ENCODE measurements at regions not wholly inside any gene's neighbourhood (a gene's known extent, or its start where the extent isn't known, plus 50 kb on each side); places are given as distances from the start of the nearest gene placed in this dataset.

DNA sequence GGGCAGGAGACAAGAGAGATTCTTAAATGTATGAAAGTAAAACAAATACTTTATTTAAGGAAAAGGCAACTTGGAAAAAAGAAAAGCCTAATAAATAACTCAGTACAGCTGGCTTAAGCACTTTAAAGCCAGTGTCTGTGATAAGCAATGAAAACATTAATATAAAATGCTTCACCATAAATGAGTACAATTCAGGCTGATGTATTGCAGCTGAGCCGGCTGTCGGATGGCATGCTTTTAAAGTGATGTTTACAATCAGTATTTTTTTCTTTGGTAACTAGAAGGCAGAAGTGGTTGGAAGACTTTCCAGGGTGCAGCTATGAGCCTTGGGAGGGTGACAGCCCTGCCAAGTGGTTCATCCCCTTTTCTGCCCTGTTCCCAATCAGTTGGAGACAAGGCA is 58.7 kb upstream of the CELF4 start:
- TF ChIP-seq, protein P1, sequence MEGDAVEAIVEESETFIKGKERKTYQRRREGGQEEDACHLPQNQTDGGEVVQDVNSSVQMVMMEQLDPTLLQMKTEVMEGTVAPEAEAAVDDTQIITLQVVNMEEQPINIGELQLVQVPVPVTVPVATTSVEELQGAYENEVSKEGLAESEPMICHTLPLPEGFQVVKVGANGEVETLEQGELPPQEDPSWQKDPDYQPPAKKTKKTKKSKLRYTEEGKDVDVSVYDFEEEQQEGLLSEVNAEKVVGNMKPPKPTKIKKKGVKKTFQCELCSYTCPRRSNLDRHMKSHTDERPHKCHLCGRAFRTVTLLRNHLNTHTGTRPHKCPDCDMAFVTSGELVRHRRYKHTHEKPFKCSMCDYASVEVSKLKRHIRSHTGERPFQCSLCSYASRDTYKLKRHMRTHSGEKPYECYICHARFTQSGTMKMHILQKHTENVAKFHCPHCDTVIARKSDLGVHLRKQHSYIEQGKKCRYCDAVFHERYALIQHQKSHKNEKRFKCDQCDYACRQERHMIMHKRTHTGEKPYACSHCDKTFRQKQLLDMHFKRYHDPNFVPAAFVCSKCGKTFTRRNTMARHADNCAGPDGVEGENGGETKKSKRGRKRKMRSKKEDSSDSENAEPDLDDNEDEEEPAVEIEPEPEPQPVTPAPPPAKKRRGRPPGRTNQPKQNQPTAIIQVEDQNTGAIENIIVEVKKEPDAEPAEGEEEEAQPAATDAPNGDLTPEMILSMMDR (IDR thresholded peaks at IDR 0.05) = no peak
- no peak for TF ChIP-seq POLR2A (IDR thresholded peaks at IDR 0.05)
- TF ChIP-seq POLR2AphosphoS5 (IDR thresholded peaks at IDR 0.05) = no peak
